ENCODE measurements at regions not wholly inside any gene's neighbourhood (a gene's known extent, or its start where the extent isn't known, plus 50 kb on each side); places are given as distances from the start of the nearest gene placed in this dataset.
A peak's percentile ranks its signal among the peaks of the same experiment; 100 is the strongest.

DNA sequence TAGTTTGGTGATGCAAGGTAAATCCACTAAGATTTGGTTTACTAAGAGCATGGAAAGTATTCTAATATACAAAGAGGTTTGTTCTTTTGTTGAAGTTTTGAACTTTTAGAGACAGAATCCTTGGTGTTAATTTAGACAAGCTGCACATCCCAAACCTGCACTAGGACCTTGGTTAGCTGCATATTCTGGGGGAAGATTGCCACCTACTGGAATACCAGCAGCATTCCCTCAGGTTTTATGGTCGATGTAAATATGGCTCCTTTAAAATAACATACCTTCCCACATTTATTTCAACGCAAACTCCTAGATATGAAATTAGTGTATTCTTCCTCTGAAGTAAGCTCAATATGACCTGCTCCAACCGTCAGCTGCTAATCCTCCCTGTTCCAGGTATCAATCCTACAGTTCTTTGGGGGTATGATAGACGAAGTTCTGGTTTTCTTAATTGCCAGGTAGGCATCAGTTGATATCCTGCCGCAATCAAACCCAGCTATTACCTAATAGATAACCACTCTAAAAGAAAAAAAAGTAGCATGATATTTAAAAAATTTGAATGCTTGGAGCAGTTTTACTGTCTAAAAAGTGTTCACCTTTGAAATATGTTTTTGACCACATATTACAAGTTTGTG is 624.1 kb downstream of the ISL1 start:
- DNase-seq (ENCODE audit: low spot score) = no peak
- ChIA-PET POLR2A (no interaction called here), CTCF (interaction anchor here (0.7 to 1.1 kb wide), 6 partner anchors 543 to 1044 kb away, joined by 3 to 7 read pairs (median 4); no protein-coding TSS in a partner anchor)
- ATAC-seq = peak; percentile 80
- Mint-ChIP-seq H3K27ac (no peak overlapping the region), H3K4me3 (no peak overlapping the region), H3K27me3 (ENCODE audit: low read depth) (no peaks in the 10 kb centered on the region), H3K36me3 (no peaks in the 10 kb centered on the region), H3K9me3 (no peaks in the 10 kb centered on the region; the same call in 1 of the 2 replicates), H3K4me1 (peaks cover 13% of the 10 kb centered on the region)
- peak; percentile 47 for TF ChIP-seq CTCF (IDR thresholded peaks at IDR 0.05)
- TF ChIP-seq FOXP4 (CRISPR knock-in tag; IDR thresholded peaks at IDR 0.05) = no peak
- no peak for TF ChIP-seq JAZF1 (CRISPR knock-in tag; IDR thresholded peaks at IDR 0.05)
- TF ChIP-seq GTF2I (CRISPR knock-in tag; conservative IDR thresholded peaks at IDR 0.05) = no peak

GRCh38 chr5:52010454-52010853 is 627.2 kb downstream of the ISL1 start:
- ChIA-PET CTCF (no interaction called here), POLR2A (no interaction called here)
- H3K36me3 Mint-ChIP-seq = no peaks in the 10 kb centered on the region
- H3K4me3 Mint-ChIP-seq = no peak overlapping the region
- peaks cover 17% of the 10 kb centered on the region for H3K4me1 Mint-ChIP-seq
- no peaks in the 10 kb centered on the region for H3K9me3 Mint-ChIP-seq
- H3K27ac Mint-ChIP-seq = no peak overlapping the region
- no peak for ATAC-seq
- no peak for DNase-seq (ENCODE audit: low spot score)
- H3K27me3 Mint-ChIP-seq (ENCODE audit: low read depth) = no peaks in the 10 kb centered on the region
- TF ChIP-seq TEAD1 (CRISPR knock-in tag; IDR thresholded peaks at IDR 0.05) = no peak
- TF ChIP-seq CTCF (IDR thresholded peaks at IDR 0.05) = no peak
- TF ChIP-seq TEAD4 (CRISPR knock-in tag; IDR thresholded peaks at IDR 0.05) = no peak
- no peak for TF ChIP-seq CDX4 (CRISPR knock-in tag; IDR thresholded peaks at IDR 0.05; ENCODE audit: borderline replicate concordance)
- TF ChIP-seq ZBTB21 (CRISPR knock-in tag; IDR thresholded peaks at IDR 0.05; ENCODE audit: borderline replicate concordance) = no peak
- TF ChIP-seq ATF2 (CRISPR knock-in tag; IDR thresholded peaks at IDR 0.05; ENCODE audit: borderline replicate concordance, low read depth) = no peak
- TF ChIP-seq ZNF263 (CRISPR knock-in tag; IDR thresholded peaks at IDR 0.05; ENCODE audit: low read depth) = no peak
- no peak for TF ChIP-seq RELA (CRISPR knock-in tag; IDR thresholded peaks at IDR 0.05; ENCODE audit: borderline replicate concordance)
- TF ChIP-seq FOXP1 (CRISPR knock-in tag; IDR thresholded peaks at IDR 0.05; ENCODE audit: borderline replicate concordance) = no peak
- no peak for TF ChIP-seq IRF1 (CRISPR knock-in tag; IDR thresholded peaks at IDR 0.05)
- no peak for TF ChIP-seq JUN (CRISPR knock-in tag; IDR thresholded peaks at IDR 0.05)
- no peak for TF ChIP-seq PRRX2 (CRISPR knock-in tag; IDR thresholded peaks at IDR 0.05)
- TF ChIP-seq SMAD3 (CRISPR knock-in tag; IDR thresholded peaks at IDR 0.05; ENCODE audit: borderline replicate concordance) = no peak
- TF ChIP-seq, protein P1, sequence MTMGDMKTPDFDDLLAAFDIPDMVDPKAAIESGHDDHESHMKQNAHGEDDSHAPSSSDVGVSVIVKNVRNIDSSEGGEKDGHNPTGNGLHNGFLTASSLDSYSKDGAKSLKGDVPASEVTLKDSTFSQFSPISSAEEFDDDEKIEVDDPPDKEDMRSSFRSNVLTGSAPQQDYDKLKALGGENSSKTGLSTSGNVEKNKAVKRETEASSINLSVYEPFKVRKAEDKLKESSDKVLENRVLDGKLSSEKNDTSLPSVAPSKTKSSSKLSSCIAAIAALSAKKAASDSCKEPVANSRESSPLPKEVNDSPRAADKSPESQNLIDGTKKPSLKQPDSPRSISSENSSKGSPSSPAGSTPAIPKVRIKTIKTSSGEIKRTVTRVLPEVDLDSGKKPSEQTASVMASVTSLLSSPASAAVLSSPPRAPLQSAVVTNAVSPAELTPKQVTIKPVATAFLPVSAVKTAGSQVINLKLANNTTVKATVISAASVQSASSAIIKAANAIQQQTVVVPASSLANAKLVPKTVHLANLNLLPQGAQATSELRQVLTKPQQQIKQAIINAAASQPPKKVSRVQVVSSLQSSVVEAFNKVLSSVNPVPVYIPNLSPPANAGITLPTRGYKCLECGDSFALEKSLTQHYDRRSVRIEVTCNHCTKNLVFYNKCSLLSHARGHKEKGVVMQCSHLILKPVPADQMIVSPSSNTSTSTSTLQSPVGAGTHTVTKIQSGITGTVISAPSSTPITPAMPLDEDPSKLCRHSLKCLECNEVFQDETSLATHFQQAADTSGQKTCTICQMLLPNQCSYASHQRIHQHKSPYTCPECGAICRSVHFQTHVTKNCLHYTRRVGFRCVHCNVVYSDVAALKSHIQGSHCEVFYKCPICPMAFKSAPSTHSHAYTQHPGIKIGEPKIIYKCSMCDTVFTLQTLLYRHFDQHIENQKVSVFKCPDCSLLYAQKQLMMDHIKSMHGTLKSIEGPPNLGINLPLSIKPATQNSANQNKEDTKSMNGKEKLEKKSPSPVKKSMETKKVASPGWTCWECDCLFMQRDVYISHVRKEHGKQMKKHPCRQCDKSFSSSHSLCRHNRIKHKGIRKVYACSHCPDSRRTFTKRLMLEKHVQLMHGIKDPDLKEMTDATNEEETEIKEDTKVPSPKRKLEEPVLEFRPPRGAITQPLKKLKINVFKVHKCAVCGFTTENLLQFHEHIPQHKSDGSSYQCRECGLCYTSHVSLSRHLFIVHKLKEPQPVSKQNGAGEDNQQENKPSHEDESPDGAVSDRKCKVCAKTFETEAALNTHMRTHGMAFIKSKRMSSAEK (CRISPR knock-in tag; IDR thresholded peaks at IDR 0.05; ENCODE audit: borderline replicate concordance) = no peak
- no peak for TF ChIP-seq CBFB (CRISPR knock-in tag; IDR thresholded peaks at IDR 0.05; ENCODE audit: low read depth)

Measured in WTC11 (cell line).